ENCODE measurements at regions not wholly inside any gene's neighbourhood (a gene's known extent, or its start where the extent isn't known, plus 50 kb on each side); places are given as distances from the start of the nearest gene placed in this dataset.

DNA sequence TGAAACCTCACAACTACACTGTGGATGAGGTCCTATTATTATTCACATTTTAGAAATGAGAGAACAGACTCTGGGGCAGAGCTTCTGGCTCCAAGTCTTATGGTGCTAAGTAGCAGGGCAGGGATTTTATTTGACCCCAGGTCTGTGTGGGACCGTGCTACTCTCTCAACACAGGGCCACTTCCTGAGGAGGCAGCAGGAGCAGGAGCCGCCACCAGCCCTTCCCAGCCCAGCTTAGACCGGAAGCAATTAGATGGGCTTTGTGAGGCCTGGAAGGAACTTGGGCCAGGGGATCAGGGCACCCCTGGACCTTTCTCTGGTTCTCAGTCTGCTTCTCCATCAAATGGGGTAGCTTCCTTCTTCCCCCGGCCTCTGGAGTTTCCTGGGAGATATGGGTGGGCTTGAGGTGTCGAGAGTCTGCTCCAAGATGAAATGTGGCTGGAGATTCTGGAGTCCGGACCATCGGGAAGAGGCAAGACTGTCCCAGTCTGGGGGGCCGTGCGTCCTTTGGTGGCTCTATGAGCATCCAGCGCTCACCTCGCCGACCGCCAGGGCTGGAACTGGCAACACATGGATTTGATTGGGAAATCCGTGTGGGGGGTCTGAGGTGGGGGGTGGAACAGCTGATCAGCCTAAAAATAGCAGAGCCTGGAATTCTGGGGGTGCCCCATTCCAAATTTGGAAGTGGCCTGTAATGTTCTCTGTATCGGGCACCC, 136.8 kb downstream of the FOXD2 start:
- DNase-seq (ENCODE audit: low read depth), result no peak

DNA sequence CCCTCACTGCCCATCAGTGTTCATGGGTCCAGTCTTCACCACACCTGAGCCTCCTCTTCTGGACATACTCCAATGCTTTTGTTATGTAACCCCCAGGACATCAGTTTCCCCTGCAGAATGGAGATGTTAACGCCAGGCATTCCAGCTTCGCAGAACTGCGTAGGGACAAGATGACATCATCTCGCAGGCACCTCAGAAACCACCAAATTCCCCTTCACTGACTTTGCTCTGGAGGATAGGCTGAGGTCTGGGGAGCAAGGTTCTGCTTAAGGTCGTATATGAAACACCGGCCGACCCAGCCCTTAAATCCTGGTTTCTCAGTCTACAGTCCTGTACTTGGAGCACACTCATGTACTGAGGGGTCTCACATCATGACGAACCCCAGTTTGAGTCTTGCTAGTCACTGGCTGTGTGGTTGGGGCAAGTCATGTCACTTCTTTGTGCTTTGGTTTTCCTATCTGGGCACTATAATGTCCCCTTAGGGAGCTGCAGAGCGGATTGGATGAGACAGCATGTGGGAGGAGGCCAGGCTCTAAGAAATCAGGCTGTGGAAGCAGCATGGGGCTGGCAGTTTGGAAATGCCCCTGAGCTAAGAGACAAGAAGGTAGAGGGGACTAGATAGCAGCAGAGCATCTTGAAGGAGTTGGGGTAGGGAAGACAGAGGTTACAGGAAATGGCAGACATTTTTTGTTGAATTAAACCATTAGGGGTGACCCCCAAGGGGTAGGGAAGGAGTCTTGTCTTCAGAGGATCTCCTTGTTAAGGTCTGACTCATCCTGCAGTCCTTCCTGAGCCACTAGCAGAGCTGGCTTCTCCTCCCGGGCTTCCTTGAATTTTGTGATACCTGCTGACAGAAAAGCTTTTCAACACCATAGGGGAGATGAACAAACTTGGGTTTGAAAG, 138.3 kb downstream of the FOXD2 start:
- no peak for DNase-seq (ENCODE audit: low read depth)

DNA sequence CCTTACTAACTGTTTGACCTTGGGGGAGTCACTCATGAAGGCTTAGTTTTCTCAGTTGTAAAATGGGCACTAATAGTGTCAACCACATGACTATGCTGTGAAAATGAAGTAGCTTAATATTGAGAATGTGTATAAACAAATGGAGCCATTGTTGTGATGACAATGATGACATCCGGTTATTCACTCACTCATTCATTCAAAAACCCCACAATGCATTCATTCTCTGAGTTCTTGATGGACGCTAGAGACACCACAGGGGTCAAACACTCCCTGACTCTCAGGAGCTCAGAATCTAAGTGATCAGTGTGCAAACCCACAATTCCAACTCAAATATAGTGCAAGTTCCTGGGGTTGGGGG, 138.9 kb downstream of the FOXD2 start:
- DNase-seq (ENCODE audit: low read depth), result no peak

DNA sequence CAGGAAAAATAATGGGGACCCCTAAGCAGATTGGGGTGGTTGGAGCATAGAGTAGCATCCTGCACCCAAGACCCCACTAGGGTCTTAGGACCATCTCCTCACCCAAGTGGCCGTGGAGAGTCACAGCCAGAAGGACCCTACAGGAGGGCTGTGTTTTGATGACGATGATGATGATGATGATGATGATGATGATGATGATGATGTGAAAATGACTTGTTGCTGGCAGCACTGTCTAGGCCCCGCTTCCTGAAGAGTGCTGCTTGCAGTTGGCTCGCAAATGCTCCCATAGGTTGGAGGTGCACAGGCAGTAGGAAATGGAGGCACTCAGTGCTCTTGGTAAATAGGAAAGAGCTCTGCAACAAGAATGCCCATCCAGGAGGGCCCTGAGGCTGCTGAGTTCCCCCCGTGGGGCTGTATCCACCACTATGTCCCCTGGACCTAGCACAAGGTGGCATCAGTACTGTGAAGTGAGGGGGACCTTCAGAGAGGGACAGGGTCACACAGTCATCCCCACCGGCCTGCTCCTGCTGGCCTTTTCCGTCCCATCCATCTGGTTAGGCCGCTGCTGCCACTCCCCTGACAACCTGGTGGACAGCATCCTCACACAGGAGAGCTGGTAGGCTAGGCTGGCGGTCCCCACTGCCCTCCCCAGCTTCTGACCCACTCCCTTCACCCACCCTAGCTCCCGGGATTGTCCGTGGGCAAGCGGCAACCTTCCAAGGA, 139.6 kb downstream of the FOXD2 start:
- DNase-seq (ENCODE audit: low read depth), result no peak

DNA sequence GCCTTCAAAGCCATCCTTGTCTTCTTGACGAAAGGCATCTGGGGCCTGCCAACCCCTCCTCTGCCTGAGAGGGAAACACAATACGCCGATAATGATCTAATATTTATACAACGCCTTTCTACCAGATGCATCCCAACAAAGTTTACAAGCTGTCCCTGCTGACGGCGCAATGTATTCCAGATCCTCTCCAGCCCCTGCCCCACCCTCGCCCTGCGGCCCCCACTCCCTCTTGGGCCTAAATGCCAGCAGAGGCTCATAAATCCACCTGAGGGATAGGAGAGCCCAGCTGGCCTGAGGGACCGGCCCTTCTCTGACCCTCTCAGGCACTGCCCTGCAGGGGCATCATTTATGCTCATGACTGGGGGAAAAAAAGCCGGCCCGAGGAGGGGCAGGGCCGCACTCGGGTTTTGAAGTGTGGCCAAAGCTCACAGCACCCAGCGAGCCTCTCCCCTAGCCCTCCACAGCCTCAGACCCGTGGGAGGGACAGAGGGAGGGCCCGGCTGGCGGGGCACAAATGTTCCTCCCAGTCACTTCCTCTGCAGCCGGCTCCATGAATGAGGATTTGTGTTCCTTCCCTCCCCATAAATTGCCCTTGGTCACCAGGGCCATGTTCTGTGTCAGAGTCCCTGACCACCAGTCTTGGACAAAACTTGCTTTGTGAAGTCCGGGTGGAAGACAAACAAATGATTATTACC, 140.3 kb downstream of the FOXD2 start:
- no peak for DNase-seq (ENCODE audit: low read depth)

DNA sequence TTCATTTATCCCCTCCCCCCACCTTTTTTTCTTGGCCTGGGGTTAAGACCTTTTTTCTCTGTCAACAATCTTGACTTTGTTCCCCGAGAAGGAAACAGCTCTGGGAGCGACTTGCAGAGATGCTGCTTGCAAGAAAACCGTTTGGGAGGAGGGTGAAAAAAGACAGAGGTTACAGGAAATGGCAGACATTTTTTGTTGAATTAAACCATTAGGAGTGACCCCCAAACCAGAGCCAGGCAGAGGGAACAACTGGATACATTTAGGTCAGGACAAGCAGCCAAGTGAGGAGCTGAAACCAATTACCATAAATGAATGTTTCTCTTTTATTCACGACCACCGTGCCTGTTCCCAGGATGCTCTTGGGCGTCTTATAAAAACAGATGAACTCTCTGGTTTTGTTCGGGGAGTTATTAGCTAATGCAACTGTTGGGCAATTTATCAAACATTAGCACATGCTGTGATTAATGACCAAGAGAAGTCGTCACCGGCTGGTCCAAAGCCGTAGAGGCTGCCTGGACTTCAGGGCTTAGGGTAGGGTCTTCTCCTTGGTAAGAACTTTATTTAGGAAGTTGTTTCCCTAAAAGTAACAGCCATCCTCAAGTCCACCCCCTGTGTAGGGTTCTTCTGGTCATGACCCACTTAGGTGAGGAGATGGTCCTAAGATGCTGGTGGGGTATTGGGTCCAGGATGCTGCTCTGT, 141.0 kb downstream of the FOXD2 start:
- no peak for DNase-seq (ENCODE audit: low read depth)

DNA sequence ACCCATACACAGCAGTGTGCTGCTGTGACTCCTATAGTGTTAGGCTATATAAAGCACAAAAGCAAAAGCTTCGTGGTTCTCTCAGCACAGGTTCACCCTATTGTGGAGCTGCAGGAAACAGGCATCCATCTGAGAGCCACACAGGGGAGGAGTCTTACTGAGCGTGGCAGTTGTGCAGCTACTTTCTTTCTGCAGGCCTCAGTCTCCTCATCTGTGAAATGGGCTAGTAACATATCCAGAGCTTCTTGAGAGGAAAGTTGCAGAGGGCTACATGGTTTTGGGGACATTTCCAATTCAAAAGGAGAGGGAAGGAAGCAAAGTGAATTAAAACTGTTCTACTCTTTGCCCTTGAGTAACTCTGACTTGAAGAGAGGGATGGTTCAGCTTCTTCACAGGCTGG, 142.0 kb downstream of the FOXD2 start:
- DNase-seq (ENCODE audit: low read depth), result no peak

DNA sequence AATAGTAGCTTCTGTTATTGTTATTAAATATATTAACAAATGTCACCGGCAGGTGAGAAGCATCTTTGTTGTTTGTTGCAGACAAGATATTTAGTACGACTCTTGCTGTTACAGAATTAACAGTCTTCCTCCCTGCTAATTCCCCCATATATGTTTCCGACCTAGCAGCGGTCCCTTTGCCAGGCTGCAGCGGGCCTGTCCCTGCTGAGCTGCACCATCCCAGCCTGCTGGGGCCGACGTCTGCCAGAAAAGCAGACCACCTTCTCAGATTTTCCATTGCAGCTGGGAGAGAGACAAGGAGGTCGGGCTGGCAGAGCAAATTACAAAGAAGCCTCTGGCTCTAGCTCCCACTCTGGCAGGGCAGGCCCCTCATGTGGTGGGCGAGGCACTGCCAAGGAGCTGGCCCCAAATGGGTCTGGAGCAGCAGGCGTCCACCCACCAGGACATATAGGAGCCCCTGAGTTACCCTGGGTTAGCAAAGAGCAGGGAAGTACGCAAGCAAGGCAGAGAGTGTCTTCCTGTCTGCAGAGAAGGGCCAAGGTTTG, 142.7 kb downstream of the FOXD2 start:
- no peak for DNase-seq (ENCODE audit: low read depth)

DNA sequence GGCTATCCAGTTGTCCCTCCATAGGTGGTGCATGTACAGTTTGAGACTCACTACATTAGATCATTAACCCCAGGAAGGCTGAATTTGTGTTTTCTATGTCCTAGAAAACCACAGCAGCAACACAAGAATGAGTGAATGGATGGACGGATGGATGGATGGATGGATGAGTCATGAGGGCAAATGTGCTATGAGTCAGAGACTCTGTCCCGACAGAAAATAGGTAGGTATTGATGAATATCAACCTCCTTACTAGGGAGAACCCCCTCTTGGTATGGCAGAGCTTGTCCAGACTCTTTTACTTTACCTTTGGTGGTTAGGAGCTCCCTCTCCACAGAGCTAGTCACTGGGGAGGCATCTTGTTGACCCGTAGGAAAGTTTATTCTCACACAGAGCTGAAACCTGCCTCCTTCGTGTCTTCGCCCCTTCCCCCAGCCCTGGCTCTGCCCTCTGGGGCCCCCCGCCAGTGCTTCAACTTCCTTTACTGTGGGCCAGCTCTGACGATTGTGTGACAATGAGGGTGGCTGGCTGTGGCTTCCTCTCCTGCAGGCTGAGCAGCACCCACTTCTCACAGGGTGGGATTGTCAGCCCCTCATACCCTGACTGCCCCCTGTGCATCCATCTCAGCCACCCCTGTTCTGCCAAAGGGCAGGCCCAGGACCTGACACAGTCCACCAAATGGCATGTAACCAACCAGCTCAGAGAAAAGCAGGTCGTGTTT, 145.2 kb downstream of the FOXD2 start:
- no peak for DNase-seq (ENCODE audit: low read depth)

DNA sequence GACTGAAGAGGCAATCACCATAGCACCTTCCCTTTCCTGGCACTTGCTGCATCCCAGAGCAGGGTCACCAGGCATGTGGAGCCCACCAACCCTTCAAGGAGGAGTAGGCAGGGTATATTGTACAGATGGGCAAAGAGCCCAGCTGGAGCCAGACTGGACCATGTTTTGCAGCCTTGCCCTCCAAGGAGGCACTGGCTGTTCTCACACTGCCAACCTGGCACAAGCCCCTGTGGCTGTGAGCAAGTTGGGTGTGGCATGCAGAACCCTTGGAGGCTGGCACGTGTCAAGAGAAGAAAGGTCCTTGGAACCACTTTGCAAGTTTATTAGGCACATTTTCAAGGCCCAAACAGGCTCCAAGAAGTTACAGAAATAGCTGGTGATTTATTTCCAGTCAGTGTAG, 146.4 kb downstream of the FOXD2 start:
- DNase-seq (ENCODE audit: low read depth), result no peak

DNA sequence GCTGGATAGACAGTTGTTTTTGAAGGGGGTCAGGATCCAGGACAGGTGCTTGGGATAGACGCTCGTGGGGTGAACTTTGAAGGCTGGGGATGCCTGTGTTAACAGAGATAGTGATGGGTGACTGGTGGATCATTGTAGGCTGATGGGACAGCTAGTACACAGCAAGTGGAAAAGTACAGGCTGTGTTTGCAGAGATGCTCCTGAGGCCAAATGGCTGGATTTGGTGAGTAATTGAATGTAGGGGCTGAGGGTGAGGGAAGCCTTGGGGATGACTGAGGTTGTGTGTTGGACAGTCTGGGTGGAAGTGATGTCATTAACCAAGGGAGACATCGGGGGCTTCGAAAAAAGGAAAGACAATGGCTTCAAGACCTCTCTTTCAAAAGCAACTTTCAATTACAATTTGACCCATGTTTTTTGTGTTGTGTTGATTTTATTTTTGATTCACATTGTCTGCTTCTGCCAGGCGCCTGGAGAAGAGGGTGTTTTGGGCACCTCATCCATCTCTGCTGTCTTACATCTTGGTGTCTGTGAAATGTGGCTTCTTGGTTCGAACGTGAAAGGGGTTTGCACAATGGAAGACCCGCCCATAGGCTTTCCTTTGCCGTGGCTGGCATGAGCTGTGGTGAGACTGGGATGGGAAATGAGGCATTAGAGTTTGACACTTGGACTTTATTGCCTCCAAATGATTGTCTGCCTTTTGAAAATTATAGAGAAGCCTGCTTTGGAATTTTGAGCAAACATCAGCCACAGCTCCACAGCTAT, 147.5 kb downstream of the FOXD2 start:
- no peak for DNase-seq (ENCODE audit: low read depth)

DNA sequence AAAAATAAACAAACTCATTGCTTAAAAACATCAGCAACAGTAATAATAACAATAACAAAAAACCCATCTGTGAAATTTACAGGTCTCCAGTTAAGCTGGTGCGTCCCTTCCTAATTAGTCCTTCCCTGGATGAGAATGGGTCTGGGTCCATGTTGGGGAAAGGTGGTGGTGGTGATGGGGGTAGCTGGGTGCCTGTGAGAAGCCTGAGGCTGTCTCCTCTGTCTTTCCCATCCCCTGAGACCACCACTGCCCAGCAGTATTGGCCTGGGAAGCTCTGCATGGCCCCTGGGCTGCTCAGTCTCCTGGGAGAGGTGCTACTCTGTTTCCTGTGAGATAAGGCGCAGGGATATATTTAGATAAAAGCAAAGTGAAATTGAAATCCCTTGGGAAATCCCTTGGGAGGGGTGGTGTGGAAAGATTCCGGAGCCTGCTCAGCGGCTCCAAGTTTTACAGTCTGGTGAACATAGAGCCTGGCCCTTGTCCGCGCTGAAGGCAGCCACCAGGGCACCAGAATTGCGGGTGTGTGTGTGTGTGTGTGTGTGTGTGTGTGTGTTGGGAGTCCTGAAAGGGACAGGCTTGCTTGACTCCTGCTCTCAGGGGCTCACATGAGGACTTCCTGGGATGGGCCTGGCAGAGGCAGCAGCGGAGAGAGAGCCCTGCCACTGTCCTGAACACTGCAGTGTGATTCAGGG, 150.2 kb downstream of the FOXD2 start:
- no peak for DNase-seq (ENCODE audit: low read depth)

DNA sequence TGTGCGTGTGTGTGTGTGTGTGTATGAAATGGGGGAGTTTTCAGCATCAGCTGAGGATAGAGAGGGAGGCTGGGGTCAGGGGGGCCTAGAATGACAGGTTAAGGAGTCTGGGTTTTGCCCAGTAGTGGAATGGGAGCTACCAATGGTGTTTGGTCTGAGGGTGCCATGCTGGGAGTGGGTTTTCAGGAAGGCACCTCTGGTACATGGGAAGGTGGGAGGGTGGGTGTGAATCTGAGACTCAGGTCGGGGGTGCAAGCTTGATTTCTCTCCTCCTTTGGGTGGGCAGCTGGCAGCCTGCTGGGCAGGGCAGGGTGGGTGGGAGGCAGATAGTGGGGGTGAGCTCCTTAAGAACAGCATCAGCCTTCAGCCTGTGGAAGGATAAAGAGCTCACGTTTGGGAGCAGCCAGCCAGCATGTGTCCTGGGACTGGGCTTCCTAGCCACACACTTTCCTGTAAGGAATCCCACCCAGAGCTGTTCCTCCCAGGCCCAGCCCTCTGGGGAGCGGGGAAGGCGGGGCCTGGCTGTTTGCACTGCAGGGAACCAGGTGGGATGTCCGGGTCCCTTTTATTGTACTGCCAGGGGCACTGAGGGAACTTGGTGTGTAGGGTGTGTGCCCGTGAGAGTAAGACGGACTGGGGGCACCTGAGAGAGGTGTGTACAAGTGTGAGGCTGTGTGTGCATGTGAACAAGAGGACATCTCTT, 152.8 kb downstream of the FOXD2 start:
- no peak for DNase-seq (ENCODE audit: low read depth)

DNA sequence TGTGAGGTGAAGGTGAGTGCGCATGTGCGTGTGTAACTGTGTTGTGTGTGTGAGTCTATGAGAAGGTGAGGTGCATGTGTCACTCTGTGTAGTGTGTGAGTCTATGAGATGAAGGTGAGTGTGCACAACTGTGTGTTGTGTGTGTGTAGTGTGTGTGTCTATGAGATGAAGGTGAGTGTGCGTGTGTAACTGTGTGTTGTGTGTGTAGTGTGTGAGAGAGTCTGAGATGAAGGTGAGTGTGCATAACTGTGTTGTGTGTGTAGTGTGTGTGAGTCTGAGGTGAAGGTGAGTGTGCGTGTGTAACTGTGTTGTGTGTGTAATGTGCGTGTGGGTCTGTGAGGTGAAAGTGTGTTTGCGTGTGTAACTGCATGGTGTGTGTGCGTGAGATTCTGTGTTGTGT, 154.0 kb downstream of the FOXD2 start:
- no peak for DNase-seq (ENCODE audit: low read depth)

DNA sequence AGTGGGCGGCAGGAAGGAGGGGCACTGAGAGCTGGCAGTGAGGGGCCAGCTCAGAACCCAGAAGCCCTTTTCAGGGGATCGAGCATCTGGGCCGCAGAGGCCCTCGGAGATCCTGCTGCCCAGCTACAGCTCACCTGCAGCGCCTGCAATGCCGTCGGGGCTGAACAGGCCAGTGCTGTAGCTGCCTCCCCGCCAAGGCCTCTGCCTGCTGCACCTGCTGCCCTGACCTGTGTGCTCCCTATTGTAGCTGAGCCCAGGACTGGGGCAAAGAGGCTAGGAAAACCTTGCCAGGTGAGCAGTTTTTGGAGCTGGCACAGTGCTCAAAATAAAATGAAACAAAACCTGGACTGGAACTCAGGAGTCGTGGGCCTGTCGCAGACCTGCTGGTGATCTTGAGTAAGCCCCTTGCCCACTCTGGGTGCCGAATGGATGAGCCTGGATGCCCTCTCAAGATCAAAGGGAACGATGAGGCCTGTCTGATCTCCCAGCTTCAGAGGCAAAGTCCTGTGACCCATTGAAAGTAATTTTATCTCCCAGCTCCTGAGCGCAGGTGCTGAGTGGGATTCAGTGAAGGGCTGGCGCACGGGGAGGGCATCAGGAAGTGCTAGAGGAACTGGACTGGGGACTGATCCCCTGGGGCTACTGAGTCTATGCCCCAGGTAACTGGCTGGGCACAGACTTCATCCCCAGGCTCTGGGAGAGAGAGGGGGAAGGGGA, 154.6 kb downstream of the FOXD2 start:
- DNase-seq (ENCODE audit: low read depth), result no peak

DNA sequence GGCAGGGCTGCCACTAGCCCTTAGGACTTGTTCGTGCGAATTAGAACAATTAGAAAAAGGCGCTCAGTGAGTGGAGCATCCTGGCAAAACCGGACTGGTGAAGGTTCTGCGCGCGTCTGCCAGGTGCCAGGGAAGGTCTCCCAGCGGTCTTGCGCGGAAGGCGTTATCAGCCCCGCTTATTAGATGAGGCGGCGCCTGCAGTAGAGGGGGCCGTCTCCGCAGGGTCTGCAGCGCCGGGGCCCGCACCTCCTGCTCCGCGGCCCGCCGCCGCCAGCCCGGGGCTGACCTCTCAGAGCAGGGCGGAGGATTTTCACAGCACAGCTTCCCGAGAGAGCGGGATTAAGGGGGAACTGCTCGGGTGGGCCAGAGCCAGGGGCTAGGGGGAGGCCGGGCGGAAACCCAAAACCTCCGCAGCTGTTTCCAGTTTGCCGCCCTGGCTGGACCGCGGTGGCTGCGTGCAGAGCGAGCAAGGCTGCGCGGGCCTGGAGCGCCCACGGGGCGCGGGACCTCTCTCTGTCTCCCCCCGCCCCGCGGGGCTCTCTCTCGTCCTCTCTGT, 155.2 kb downstream of the FOXD2 start:
- no peak for DNase-seq (ENCODE audit: low read depth)

DNA sequence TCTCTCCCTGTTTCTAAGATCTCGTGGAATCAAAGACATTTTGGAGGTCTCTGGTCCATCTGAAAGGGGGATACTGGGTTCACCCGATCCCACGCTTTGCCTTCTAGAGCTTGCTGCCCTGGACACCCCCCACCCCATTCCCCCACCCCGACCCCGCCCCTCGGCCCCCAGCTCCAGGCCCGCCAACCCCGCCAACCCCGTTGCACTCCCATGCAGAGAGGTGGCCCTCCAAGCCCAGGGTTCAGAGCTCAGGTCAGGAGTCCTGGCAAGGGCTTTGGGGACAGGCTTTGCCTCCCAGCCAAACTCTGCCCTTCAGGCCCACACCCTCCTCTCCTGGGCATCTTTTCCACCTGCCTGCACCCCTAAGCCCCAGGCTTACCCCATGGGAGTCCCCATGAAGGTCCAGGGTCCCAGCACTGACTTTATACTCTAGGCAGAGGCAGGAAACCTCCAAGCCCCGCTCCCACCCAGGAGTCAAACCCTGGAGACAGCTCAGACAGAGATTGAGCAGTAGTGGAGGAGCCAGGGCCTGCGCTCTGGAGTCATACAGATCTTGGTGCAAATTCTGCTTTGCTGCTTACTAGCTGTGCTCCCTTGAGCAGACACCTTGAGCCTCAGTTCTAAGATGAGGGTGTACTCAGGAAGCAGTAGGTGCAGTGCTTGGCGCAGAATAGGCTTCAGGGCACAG, 155.9 kb downstream of the FOXD2 start:
- DNase-seq (ENCODE audit: low read depth), result no peak

All from GM04504 (cell line).